GM04503 (cell line): ENCODE measurements at regions not wholly inside any gene's neighbourhood (a gene's known extent, or its start where the extent isn't known, plus 50 kb on each side); places are given as distances from the start of the nearest gene placed in this dataset.
"Not testable (repeated sequence)": the region's sequence is repeated elsewhere in the genome, so short reads cannot be mapped to it uniquely, and the experiment has no call there.

Experiments
- DNase-seq: peaks from one replicate; pipeline ENCODE4 v3.0.0-alpha.2; 2012; ENCODE audit warnings: low read depth

DNA sequence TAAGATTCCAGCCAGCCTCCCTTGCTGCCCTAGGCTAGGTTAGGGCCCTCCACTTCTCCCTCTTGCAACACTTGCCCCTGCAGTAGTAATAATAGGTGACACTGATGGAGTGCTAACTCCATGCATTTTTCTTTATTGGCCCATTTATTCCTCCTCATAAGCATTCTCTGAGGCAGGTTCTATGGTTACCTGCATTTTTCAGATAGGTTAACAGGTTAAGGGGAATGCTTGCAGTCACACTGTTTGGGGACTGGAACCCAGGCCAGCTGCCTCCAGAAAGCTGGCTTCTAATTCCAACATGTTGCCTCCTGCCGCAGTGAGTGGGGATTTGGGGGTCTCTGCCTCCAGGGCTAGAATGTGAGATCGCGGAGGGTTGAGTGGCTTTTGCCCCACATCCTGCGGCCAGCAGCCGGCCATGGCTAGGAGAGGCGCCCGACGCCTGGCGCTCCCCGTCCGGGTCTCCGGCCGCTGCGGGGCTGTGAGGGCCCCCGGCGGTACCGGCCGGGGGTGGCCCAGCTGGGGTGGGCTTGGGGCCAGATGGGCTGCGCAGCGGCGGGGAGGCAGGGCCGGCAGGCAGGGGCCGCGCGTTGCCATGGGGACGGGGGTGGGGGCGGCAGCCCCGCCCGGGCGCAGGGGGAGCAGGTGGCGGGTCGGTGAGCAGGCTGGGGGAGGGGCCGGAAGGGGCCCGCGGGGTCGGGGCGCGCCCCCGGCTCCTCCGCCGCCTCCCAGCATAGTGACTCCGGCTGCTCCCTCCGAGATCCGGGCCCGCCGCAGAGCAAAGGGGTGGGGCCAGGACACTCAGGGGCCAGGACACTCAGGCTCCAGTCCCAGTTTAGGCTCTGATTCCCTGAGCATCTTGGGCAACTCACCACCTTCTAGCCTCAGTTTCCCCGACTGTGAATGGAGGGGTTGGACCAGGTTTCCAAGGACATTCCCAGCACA lies 68.4 kb upstream of the SSBP3 start:
- DNase-seq = no peak

DNA sequence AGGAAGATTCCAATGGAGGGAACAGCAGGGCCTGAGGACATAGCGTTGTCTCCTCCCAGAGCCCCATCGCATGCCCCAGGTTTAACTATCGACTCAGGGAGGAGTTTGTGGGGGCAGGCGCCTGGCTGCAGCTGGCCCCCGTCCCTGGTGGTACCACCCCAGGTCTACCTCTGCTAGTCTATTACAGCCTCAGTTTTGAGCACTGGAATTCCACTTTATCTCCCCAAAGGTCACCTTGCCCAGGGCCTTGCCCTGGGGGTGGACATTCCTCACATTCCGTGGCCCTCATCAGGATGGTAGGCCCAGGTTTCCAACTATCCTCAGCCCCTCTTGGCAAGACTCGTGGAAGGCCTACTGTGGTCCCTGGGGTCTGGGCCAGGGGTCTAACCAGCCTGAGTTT lies 65.4 kb upstream of the SSBP3 start:
- no peak for DNase-seq

DNA sequence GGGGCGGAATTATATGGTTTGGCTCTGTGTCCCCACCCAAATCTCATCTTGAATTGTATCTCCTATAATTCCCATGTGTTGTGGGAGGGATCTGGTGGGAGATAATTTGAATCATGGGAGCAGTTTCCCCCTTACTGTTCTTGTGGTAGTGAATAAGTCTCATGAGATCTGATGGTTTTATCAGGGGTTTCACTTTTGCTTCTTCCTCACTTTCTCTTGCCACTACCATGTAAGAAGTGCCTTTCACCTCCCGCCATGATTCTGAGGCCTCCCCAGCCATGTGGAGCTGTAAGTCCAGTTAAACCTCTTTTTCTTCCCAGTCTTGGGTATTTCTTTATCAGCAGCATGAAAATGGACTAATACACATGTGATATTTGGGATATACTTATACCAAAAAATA lies 63.2 kb upstream of the SSBP3 start:
- DNase-seq = not testable (repeated sequence)

GRCh38 chr1:54468288-54469084 lies 62.3 kb upstream of the SSBP3 start:
- DNase-seq = not testable (repeated sequence)

DNA sequence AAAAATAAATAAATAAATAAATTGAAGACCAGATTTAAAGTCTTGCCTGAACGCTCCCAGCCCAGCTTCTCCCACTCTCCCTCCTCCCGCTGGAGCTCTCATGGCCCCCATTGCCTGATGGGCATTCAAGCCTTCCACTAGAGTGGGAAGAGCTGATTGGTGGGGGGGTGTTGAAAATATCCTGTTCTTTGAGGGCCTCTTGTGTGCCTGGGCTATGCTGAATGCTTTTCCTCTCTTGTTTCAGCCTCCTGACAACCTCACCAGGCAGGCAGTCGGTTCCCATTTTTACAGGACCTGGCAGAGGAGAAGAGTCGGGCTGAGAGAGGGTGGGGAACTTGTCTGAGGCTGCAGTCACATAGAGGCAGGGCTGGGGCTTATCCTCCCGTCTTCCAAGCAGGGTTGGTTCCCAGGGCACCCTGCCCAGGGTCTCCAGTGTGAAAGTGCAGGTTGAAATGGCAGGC lies 59.2 kb upstream of the SSBP3 start:
- no peak for DNase-seq

DNA sequence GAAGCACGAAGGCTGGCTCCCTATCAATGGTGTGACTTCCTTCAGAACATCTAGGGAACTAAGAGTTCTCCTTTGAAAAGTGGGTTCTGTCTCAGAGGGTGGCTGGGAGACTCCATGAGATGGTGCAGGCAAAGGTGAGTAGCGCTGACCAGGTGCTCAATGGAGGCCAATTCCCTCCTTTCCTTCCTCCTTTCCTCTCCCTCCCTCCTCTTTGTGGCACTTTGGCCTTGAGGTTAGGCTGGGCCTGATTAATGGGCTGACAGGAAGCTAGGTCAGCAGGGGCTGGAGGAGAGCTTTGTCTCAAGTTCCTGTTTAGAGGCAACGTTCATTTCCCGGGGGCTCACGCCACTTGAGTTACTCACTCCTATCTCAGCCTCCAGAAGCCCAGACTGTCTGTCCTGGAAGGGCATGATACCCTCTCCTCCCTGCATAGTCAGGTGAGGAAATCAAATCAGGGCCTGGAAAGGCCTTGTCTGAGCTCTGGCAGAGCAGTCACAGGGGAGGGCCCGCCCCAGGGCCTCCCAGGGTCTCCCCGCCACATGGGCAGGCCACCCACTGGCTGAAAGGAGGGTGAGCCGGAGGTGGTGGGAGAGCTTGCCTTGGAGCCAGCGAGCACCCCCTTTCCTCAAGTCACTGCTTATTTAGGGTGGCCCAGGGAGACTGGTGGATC lies 58.4 kb upstream of the SSBP3 start:
- no peak for DNase-seq

GRCh38 chr1:54464031-54464476 lies 57.9 kb upstream of the SSBP3 start:
- DNase-seq = no peak

DNA sequence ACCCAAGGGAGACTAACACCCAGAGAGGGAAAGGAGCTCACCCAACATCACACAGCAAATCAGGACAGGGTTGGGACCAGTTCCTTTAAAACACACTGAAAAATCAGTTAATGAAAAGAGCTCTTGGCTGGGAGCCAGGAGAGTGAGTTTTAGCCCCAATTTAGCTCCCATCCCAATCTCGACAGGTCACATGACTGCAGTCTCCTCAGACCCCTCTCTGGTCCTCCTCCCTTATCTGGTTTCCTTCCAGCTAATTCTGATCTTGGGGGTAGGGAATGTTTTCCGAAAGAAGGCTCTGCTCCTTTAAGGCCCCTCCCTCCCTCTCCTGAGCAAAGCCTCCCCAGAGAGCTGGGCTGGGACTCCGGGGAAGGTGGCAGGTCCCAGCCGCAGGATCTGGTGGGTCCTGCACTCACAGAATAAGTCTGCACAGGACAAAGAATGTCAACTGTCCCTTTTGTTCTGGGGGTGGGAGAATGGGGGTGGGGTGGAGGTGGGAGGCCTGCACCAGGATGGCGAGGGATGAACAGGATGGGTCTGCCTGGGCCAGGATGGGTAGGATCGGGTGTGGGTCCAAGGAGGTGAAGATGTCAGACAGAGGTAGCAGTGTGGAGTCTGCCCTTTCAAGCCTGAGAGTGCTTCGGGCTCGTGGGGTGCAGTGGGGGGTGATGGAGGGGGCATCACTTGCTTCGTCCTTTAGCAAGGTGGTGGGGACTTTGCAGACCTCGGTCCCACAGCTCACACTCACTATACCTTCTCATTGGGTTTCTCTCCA lies 57.3 kb upstream of the SSBP3 start:
- no peak for DNase-seq

- no peak for DNase-seq
Measured at GRCh38 chr1:54462597-54463258, 56.5 kb upstream of the SSBP3 start.

DNA sequence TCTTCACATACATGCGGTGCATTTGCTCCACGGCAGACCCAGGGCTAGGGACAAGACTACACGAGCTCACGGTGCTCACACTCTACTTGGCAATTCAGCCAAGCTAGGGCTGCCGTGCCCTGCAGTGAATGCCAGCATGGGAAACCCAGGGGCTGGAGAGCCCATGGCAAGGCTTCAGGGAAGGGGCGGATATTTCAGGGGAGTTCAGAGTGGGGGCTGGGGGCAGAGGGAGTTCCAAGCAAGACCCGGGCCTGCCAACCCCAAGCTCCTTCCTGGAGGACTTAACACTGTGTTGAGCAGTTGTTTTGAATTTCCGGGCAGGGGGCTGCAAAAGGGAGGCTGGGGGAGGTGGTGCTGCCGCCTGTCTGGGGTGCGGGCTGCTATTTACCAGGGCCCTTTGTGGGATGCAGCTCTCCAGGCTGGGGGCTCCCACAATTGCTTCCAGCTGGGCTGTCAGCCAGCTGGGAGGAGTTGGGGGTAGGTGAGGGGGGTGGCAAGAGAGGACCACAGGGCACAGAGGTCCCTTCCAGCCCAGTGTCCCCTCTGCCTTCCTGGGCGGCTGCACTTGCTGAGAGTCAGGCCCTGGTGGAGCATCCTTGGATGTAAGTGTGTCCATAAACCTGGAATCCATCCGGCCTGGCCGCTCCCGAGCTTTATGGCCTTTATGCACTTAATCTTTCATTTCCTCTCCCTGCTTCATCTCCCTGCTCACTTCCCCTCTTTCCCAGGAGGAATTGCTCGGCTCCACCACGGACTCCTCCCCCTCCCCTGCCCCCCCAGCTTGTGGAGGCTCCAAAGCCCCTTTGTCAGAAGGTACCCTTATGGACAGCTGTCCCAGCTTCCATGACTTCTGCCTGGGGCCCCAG lies 55.8 kb upstream of the SSBP3 start:
- DNase-seq = no peak

GRCh38 chr1:54460861-54461387 lies 54.7 kb upstream of the SSBP3 start:
- no peak for DNase-seq

GRCh38 chr1:54460351-54460750 lies 54.2 kb upstream of the SSBP3 start:
- no peak for DNase-seq

- no peak for DNase-seq
Measured at GRCh38 chr1:54459726-54460191, 53.6 kb upstream of the SSBP3 start.

DNA sequence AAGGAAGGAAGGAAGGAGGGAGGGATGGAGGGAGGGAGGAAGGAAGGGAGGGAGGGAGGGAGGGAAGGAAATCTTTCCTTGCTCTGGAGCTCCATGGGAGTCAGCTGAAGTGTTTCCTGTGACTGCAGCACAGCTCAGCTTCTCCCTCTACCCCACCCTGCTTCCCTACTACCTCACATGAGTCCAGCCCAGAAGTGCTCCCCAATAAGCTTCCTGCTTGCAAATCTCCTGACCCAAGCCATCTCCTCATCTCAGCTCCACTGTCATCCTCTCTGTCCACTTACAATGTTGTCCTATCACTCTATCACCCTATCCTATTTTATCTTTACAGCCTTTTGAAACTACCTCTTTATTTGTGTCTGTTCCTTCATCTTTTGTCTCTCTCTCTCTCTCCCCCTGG lies 52.9 kb upstream of the SSBP3 start:
- no peak for DNase-seq

DNA sequence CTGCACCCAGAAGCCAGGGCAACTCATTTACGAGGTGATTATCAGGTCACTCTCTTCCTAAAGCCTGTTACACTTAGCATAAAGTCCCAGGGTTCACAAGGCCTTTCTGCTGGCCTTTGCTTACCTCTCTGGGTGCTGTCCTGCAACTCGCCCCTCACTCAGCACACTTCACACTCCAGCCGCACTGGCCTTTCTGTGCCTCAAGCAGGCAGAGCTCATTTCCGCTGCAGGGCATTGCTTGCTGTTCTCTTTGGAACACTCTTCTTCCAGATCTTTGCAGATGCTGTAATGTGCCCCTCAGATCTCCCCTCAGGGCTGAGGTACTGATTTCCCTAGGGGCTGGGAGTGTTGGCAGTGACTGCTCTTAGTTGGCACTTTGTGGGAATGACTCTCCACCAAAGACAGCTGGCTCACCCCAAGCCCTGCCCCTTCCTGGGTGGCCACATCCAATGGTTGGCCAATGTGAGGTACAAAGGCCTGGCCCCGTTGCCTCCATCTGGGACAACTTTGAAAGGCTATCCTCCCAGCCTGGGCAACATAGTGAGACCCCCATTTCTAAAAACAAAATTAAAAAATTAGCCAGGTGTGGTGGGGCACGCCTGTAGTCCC lies 50.8 kb upstream of the SSBP3 start:
- no peak for DNase-seq

DNA sequence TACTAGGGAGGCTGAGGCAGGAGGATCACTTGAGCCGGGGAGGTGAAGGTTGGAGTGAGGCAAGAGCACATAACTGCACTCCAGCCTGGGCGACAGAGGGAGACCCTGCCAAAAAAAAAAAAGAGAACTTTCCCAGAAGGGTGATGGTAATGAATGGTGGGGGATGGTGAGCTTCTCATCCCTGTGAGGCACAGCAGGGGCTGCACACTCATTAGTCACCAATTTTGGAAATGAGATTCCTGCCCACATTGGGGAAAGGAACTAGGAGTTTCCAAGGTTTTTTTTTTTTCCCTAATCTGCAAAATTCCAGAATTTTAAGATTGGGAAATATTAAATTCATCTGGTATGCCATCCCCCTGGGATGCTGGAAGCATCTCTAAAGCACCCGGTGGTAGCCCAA lies 50.2 kb upstream of the SSBP3 start:
- DNase-seq = no peak
